H1 (cell line): ENCODE measurements at regions not wholly inside any gene's neighbourhood (a gene's known extent, or its start where the extent isn't known, plus 50 kb on each side); places are given as distances from the start of the nearest gene placed in this dataset.

Source experiments
- CTCF ChIP-seq, 3 experiments: IDR thresholded peaks; 1 replicate in 2 of 3; 2 replicates in 1 of 3; pipeline versions ENCODE4 v1.5.1 to v1.6.1; 2011; ENCODE audit warnings: low read length in 3 of 3, mild to moderate bottlenecking in 3 of 3, inconsistent platforms in 2 of 3, low read depth in 1 of 3, moderate library complexity in 1 of 3; ENCODE audit not compliant: insufficient read depth in 1 of 3; ENCODE audit errors: control extremely low read depth in 1 of 3
- KDM5A ChIP-seq: fragments of 200-600 bp; IDR thresholded peaks from 2 replicates; pipeline ENCODE4 v1.7.1; 2012; ENCODE audit warnings: mild to moderate bottlenecking, low read length, inconsistent platforms, mixed read lengths

GRCh38 chr1:220950576-220950975 is 71.3 kb downstream of the HLX start (continued):
- TF ChIP-seq CTCF (IDR thresholded peaks at IDR 0.05; ENCODE audit: control extremely low read depth in 1 of 3, insufficient read depth in 1 of 3, low read depth in 1 of 3, low read length in 3 of 3) (no peak), KDM5A (no peak)
